AG10803 (cell line): ENCODE measurements at regions not wholly inside any gene's neighbourhood (a gene's known extent, or its start where the extent isn't known, plus 50 kb on each side); places are given as distances from the start of the nearest gene placed in this dataset.

Source experiments
- DNase-seq: peaks from one replicate; pipeline ENCODE4 v3.0.0; 2010; ENCODE audit warnings: low read depth
- H3K4me3 ChIP-seq: 2 replicates; pipeline ENCODE4 v1.5.1; 2011; ENCODE audit warnings: mild to moderate bottlenecking, low read length, control low read depth
- CTCF ChIP-seq: conservative IDR thresholded peaks from 2 replicates; pipeline ENCODE4 v1.5.1; 2011; ENCODE audit warnings: mild to moderate bottlenecking, low read length, control low read depth, inconsistent platforms

DNA sequence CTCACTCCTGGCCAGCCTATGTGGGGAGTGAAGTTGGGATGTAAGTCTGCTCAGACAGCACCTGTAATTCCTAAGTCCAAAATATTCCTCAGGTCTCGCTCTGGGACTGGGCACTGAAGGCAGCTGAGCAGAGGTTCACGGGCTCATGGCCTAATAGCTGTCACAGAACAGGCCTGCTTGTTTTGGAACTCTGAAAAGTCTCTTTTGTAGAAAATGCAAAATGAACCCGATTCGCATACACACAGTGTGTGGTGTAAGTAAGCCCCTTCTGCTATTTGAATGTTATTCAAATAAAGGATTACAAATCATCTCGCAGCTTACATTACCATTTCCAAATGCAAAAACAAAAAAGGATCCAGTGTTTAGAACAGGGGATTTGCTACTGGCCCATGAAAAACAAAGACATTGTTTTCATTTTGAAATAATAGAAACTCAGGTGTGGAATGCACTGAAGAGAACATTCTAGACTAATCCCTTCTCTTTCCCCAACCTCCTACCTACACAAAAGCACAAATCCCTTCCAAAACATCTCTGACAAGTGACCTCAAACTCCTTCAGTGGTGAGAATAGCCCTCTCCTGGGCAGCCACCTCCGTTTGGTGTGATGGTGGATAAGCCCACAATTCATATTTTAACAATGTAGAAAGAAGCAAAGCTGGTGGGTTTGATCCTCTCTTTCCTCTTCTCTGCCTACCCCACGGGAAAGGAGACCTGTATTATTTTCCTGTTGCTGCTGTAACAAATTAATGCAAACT is 118.3 kb upstream of the NCK2 start:
- H3K4me3 ChIP-seq, result no peak overlapping the region
- DNase-seq, result no peak
- no peak for TF ChIP-seq CTCF

DNA sequence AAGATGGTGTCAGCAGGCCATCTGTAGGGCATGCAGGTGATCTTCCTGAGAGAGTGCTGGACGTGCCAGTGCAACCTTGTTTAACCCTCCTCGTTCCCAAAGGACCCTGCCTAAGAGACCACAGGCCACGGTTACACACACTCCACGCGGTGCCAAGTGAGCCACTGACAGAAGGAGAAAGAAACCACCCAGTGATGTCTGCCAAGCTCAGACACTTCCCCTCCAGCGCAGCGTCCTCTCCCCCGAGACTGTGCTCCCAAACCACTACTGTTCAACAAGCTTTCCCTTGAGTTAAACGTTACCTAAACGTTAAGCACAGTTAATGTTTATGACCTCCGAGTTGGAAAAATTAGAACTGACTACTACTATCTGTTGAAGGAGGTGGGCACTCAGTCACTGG is 119.1 kb upstream of the NCK2 start:
- no peak for TF ChIP-seq CTCF
- no peak for DNase-seq
- H3K4me3 ChIP-seq, result no peak overlapping the region

DNA sequence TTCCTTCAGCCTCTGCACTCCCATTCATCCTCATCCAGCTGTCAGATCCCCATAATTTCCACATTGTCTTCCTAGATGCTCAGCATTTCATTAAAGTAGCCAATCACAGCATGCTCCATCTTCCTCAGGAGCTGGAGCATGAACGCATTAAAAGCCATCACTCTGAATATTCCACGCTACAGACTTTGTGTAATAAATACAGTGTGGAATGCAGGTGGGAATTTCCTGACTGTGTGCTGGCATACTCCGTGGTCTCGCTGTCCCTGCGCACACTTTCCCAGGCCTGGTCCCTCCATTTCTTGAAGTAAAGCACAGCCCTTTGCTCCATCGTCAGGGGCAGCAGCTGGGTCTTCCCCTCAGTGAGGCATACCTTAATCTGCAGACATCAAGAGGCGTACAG is 123.7 kb upstream of the NCK2 start:
- no peak overlapping the region for H3K4me3 ChIP-seq
- TF ChIP-seq CTCF, result no peak
- DNase-seq, result no peak

DNA sequence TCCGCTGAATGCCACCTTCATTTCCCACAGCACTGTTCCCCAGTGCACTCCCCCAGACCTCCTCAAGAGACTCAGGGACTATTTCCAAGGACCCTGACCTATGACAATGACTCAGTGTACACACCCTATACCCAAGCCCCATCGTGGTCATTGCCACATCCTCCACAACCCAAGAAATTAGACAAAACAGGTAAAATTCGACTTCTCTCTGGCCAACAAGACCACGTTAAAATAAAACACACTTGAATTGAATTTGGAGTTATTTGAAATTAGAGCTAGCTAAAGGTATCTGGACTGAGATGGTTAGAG is 126.4 kb upstream of the NCK2 start:
- DNase-seq, result no peak
- TF ChIP-seq CTCF, result no peak
- H3K4me3 ChIP-seq, result no peak overlapping the region

DNA sequence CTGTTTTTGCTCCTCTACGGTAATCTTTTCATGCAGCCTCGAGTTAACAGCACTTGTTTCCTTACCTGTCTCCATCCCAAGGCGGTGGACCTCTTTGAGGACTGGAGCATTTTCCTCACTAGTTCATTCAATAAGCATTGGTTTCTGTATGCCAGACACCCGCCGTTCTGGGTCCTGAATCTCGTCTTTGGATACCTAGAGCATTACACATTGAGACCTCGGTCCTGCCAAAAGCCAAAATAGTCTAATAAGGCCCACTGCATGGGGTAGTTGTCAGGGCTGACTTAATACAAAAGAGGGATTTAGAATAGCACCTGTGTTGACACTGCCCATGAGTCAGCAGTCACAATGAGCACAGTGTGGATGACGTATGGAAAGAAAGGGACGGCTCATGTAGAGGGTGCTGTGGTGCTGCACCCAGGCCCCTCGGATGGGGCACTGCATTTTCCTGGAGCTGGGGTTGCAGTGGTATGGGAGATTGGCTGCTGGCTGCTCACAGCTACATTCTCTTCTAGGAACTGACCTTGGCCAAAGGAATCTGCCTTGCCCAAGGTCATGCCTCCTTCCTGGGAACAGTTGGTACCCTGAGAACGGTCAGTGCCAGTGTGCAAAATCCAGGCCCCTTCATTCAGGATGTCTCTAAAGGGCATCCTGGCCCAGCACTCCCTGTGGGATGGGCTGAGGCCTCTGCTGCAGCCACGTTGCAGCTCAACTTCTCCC is 126.9 kb upstream of the NCK2 start:
- TF ChIP-seq CTCF, result no peak

DNA sequence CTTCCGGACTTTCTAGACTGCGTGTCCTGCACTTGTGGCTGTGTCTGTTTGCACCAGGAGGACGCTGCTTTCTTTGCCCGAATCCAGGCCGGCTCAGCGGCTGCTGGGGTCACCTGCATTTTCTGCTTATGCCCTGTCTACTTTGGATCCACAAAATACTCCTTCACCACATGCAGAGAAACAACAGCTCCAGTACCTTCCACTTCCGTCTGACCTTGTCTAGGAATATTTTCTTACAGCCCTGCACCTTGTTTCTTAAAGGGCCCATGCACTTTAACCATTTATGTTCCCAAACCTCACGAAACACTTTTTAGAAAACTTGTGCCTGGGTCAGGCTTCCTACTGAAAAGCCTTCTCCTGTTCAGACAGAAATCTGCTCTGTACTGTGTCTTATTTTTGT is 129.4 kb upstream of the NCK2 start:
- DNase-seq, result no peak
- no peak overlapping the region for H3K4me3 ChIP-seq
- no peak for TF ChIP-seq CTCF

More for the DNA sequence above, 126.9 kb upstream of the NCK2 start:
- no peak overlapping the region for H3K4me3 ChIP-seq
- no peak for DNase-seq

DNA sequence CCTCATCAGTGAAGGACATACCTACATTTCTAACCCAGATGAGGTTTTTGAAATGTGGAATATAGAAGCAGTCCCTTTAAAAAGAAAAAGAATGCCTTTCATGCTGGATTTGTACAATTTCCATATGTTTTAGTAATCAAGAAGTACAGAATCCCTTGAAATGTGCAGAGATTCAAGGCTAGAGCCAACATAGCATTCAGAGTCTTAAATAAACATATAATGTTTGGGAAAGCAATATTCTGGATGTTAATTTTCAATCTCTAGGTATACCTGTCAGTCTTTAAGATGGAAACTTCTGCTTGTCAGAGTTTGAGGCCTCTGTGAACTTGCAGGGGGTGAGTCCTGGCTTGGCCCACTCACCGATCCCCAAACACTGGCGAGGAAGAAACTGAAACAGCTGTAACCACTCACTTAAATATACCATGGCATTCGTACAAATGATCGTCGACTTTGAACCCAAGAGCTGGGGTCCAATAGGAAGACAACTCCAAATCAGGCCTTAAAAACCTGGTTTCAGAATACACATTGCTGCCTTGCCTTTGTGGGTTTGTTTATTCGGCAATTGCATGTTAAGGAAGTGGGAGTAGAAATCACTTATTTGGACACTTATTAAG is 132.8 kb upstream of the NCK2 start:
- no peak for TF ChIP-seq CTCF
- DNase-seq, result no peak
- H3K4me3 ChIP-seq, result no peak overlapping the region
